ENCODE measurements at regions not wholly inside any gene's neighbourhood (a gene's known extent, or its start where the extent isn't known, plus 50 kb on each side); places are given as distances from the start of the nearest gene placed in this dataset.

DNA sequence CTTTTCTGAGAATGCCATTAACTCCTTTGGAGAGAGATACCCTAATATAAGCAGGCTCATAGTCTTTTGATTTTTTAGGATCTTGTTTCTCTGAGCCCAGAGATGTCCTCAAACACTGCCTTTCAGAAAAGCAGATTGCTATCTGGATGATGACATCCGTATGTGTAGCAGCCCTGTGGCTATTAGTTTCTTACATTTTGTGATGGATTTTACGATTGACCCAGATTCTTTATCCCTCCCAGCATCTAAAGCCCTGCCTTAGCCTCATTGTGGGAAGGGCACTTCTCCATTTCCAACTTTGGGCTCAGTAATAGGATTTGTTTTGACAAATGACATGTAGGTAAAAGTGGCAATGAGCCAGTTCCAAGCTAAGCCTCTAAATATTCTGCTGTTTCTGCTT, 300.3 kb downstream of the TTLL7 start:
- no peak for DNase-seq (ENCODE audit: low spot score)
- TF ChIP-seq, protein P1, sequence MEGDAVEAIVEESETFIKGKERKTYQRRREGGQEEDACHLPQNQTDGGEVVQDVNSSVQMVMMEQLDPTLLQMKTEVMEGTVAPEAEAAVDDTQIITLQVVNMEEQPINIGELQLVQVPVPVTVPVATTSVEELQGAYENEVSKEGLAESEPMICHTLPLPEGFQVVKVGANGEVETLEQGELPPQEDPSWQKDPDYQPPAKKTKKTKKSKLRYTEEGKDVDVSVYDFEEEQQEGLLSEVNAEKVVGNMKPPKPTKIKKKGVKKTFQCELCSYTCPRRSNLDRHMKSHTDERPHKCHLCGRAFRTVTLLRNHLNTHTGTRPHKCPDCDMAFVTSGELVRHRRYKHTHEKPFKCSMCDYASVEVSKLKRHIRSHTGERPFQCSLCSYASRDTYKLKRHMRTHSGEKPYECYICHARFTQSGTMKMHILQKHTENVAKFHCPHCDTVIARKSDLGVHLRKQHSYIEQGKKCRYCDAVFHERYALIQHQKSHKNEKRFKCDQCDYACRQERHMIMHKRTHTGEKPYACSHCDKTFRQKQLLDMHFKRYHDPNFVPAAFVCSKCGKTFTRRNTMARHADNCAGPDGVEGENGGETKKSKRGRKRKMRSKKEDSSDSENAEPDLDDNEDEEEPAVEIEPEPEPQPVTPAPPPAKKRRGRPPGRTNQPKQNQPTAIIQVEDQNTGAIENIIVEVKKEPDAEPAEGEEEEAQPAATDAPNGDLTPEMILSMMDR (IDR thresholded peaks at IDR 0.05) = no peak
- Histone ChIP-seq H3K27ac (no peak overlapping the region), H3K4me3 (no peak overlapping the region)

DNA sequence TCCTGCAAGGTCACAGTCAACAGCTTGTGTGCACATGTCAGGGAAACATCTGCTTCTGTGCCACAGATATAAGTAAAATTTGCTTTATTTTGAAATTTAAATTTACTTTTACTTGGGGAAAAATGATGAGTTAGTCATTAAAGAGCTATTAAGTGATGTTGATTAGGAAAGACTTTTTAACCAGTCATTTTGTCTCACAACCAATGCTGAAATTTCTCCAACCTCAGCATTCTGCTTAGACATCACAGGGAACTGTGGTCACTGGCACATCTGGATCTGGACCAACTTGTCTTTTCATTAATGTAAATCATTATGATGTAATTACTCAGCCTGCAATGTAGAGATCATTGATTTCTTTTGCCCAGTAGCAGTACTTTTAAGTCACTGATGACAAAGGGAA, 301.0 kb downstream of the TTLL7 start:
- no peak overlapping the region for H3K4me3 ChIP-seq
- no peak overlapping the region for H3K27ac ChIP-seq
- TF ChIP-seq, protein P1 (IDR thresholded peaks at IDR 0.05) = no peak
- DNase-seq (ENCODE audit: low spot score) = no peak

DNA sequence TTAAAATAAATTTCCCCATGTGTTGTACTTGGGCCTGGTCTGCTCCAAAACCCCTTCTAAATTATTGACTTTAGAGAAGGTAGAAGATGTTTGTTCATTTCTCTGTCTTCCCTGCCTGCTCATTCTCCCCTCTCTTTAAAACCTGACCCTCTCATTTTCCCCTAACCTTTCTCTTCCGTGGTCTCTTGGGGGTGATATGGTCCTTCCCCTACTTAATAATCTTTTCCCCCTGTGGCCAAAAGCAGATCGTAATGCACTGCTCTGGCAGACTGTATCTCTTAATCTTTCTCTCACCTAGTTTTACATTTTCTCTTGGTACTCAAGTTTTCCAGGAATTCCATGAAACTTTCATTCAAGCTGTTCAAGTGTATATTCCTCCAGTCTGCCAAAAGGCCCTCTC, 301.7 kb downstream of the TTLL7 start:
- H3K27ac ChIP-seq = no peak overlapping the region
- TF ChIP-seq, protein P1 (IDR thresholded peaks at IDR 0.05) = no peak
- H3K4me3 ChIP-seq = no peak overlapping the region
- no peak for DNase-seq (ENCODE audit: low spot score)

DNA sequence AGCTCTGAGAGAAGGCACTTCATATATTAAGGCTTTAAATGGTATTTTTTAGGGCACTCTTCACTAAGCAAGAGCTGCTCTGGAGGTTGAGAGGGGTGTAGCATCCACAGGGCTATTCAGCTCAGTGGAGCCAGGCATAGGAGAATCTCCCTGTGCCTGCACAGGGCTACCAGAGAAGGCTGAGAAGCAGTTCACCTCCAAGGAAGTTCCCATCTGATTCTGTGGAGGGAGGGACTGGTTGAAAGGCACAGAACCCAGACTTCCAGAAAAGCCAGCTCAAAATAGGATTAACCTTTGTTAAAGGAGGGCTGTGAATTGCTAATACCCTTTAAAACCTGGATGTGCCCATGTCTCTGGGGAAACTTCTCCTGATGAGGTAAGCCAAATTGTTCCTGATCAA, 304.5 kb downstream of the TTLL7 start:
- TF ChIP-seq, protein P1 (IDR thresholded peaks at IDR 0.05) = no peak
- Histone ChIP-seq H3K4me3 (peak overlapping the region; percentile 67), H3K27ac (peak overlapping the region in 1 of 2 donors; percentile 57)
- no peak for DNase-seq (ENCODE audit: low spot score)

DNA sequence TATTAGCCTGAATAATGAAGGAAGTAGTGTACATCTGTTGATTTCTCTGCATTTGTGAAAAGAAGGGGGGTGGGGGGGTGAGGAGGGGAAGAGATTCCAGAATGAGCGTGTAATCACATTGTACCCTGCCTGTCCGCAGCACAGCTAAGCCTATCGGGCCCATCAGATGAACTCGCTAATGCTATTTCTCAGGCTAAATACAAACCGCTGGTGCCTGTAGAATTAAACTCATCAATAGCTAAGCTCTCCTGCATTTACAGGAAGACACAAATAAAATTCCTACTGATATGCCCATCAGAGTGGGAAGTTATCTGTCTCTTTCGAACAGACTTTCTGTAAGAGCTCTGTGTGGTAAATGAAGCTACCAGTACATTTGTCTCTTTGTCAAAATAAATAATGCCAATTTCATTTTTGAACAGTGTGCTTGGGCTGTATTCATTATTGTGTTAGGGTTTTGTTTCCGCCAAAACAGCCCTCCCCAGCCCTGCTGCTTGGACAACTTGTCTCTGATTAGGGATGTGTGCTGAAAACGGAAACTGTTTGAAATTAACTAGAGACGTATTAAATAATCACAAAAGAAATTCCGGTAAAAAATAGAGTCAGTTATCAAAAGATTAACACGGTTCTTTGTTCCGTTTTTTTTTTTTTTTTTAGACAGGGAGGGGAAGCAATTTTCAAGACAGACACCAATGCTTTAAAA, 305.4 kb downstream of the TTLL7 start:
- H3K27ac ChIP-seq = peak overlapping the region in 1 of 2 donors; percentile 74
- TF ChIP-seq, protein P1 (IDR thresholded peaks at IDR 0.05) = no peak
- no peak for DNase-seq (ENCODE audit: low spot score)
- peak overlapping the region; percentile 67 for H3K4me3 ChIP-seq

DNA sequence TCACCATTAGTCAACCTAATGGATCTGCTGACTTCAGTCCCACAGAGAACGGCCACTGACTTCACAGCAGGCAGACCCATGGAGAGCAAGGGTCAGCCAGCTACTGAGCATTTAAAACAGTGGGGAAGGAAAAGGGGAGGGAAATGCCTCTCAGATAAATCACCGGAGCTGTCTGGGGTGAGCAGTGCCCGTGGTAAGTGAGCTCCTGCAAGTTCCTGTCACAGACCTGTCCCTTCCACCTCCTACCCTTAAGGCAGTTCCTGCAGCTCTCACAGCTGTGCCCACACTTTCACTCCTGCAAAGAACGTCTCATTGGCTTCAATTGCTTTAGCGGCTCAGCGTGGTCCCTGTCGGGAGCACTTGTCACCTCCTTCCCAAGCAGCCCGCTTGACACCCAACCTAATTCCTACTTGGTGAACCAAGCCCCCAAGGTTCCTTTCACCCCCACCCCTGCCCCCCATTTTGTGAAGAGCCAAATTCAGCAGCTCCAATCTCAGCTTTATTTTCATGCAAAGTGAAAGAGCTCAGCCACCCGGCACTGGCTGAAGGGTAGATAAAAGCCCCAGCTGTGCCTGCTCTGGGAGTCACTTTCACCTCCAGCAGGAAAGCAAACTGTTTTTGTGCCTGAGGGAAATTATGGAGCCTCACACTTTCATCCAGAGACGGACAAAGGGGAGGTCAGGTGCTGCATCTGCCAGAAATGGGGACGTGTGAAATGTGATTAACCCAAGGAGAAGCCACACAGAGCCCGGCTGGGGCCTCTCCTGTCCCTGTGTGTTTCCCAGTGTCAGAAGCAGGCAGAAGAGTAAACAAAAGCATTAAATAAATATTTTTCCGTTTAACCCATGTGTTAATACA, 306.2 kb downstream of the TTLL7 start:
- TF ChIP-seq, protein P1 (IDR thresholded peaks at IDR 0.05) = no peak
- Histone ChIP-seq H3K4me3 (peak overlapping the region; percentile 67), H3K27ac (peak overlapping the region in 1 of 2 donors; percentile 74)
- no peak for DNase-seq (ENCODE audit: low spot score)

Measured in coronary artery (tissue), 2 donors.